NCI-H2227 treated with DMSO at 0.1 percent for 48 hours (cell line): ENCODE measurements at regions not wholly inside any gene's neighbourhood (a gene's known extent, or its start where the extent isn't known, plus 50 kb on each side); places are given as distances from the start of the nearest gene placed in this dataset.

Source experiments
- DNase-seq: peaks from one replicate; lab custom pipeline; 2025; lab: John Stamatoyannopoulos, UW

DNA sequence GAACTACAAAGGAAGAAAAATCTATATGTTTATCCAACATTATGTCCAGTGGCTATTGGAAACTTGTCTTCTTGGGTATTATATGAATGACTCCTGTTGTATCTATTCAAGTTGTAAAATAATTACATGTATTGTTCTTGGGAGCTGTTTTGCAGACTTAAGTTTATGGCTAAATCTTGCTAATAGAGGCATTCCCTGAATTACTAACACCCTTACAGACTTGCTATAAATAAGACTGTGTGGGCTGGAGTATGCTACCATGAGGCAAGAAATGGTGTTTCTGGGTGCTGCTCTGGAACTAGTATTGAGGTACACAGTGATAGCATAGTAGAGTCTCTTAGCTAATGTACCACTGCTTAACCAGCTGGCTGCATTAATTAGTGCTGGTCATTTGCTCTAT is 155.1 kb downstream of the HIPK3 start:
- DNase-seq, result no peak

GRCh38 chr11:33411751-33412150 is 154.6 kb downstream of the HIPK3 start:
- DNase-seq, result no peak

- DNase-seq, result no peak
Observed at GRCh38 chr11:33410086-33410765, 153.0 kb downstream of the HIPK3 start.
